Naive B cell (primary cell): ENCODE measurements at regions not wholly inside any gene's neighbourhood (a gene's known extent, or its start where the extent isn't known, plus 50 kb on each side); places are given as distances from the start of the nearest gene placed in this dataset.
"Not testable (repeated sequence)": the region's sequence is repeated elsewhere in the genome, so short reads cannot be mapped to it uniquely, and the experiment has no call there.

Experiments
- ATAC-seq, 2 donors: fragments of 150-1000 bp; cut with Tn5 transposase; 2 replicates each; pipeline ENCODE4 v1.10.0; 2021; ENCODE audit warnings: low read depth in 2 of 2, mild to moderate bottlenecking in 2 of 2, moderate library complexity in 2 of 2
- DNase-seq: peaks from one replicate; pipeline ENCODE4 v3.0.0; 2022
- H3K27ac Mint-ChIP-seq, 6 donors: one replicate each; pipeline ENCODE4 v1.8.0; 2020 to 2022; ENCODE audit warnings: mild to moderate bottlenecking in 6 of 6, mixed read lengths in 6 of 6, moderate library complexity in 5 of 6, inconsistent platforms in 2 of 6
- H3K27me3 Mint-ChIP-seq, 3 donors: one replicate each; pipeline ENCODE4 v1.8.0; 2021 to 2022; ENCODE audit warnings: mixed read lengths in 3 of 3, mild to moderate bottlenecking in 1 of 3
- H3K36me3 Mint-ChIP-seq, 2 donors: one replicate each; pipeline ENCODE4 v1.8.0; 2020 to 2022; ENCODE audit warnings: mixed read lengths in 2 of 2, inconsistent platforms in 1 of 2, mild to moderate bottlenecking in 1 of 2
- H3K4me1 Mint-ChIP-seq, 3 donors: one replicate each; pipeline ENCODE4 v1.8.0; 2020 to 2022; ENCODE audit warnings: mixed read lengths in 3 of 3, inconsistent platforms in 1 of 3, mild to moderate bottlenecking in 1 of 3, moderate library complexity in 1 of 3
- H3K4me3 Mint-ChIP-seq, 8 donors: one replicate each; pipeline ENCODE4 v1.8.0; 2020 to 2022; ENCODE audit warnings: mild to moderate bottlenecking in 8 of 8, mixed read lengths in 8 of 8, moderate library complexity in 8 of 8, inconsistent platforms in 2 of 8
- H3K9me3 Mint-ChIP-seq, 7 donors: one replicate each; pipeline ENCODE4 v1.8.0; 2020 to 2022; ENCODE audit warnings: mixed read lengths in 7 of 7, mild to moderate bottlenecking in 5 of 7, inconsistent platforms in 2 of 7, moderate library complexity in 1 of 7

- not testable (repeated sequence) for H3K27me3 Mint-ChIP-seq, H3K4me3 Mint-ChIP-seq, H3K27ac Mint-ChIP-seq, H3K4me1 Mint-ChIP-seq, ATAC-seq, H3K9me3 Mint-ChIP-seq, DNase-seq
- H3K36me3 Mint-ChIP-seq, result peaks cover 0 to 12% of the 10 kb centered on the region in 2 donors
Measured at GRCh38 chr15:30729880-30730590, 104.1 kb downstream of the ARHGAP11B start.

DNA sequence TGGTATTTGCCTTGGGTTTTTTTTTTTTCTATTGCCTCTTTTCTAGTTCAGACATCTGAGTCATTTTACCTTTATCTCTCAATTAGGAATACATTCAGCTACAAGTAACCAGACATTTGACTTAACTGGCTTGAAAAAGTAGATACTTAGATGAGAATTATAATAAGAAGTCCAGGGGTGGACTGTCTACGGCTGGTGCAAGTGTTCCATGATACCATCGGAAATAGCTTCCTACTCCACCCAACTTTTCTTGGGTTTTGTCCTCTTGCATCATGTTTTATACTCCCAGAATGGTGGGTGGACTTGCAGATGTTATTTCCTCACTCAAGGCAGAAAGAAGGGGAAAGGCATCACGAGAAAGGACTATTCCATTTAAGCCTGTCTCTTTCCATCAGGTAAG lies 104.7 kb downstream of the ARHGAP11B start:
- H3K36me3 Mint-ChIP-seq, result peaks cover 0 to 12% of the 10 kb centered on the region in 2 donors
- H3K27ac Mint-ChIP-seq, result peak overlapping the region in 1 of 6 donors; percentile 31
- H3K27me3 Mint-ChIP-seq, H3K9me3 Mint-ChIP-seq, DNase-seq, ATAC-seq, H3K4me1 Mint-ChIP-seq, H3K4me3 Mint-ChIP-seq: not testable (repeated sequence)

- DNase-seq, ATAC-seq, H3K27ac Mint-ChIP-seq: not testable (repeated sequence)
Measured at GRCh38 chr15:30732100-30732499, 106.2 kb downstream of the ARHGAP11B start.

DNA sequence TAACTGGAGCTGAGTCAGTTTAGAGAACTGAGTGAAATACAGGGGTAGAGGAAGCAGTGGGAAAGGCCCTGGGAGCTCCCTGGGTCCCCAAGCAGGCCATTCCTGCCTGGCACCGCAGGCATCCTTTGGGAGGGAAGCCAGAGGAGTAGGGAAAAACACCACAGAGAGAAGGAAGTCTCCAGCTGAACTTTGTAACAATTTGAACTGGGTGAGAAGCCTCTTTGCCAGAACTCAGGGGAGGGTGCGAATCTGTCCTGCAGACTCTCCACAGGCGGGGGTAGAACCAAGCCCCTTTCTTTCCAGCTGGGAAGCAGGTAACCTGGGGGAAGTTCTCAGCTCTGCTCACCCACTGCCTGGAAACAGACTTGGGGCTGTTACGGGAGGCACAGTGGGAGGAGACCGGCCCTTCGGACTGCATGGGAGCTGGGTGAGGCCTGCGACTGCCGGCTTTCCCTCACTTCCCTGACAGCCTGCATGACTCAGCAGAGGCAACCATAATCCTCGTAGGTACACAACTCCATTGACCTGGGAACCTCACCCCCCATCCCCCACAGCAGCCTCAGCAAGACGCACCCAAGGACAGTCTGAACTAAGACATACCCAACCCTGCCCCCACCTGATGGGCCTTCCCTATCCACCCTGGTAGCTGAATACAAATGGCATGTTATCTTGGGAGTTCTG lies 110.1 kb downstream of the ARHGAP11B start:
- H3K27me3 Mint-ChIP-seq, H3K27ac Mint-ChIP-seq, H3K4me1 Mint-ChIP-seq, ATAC-seq, H3K9me3 Mint-ChIP-seq, DNase-seq, H3K4me3 Mint-ChIP-seq, H3K36me3 Mint-ChIP-seq: not testable (repeated sequence)

More at GRCh38 chr15:30732100-30732499, 106.2 kb downstream of the ARHGAP11B start:
- H3K27me3 Mint-ChIP-seq, H3K4me3 Mint-ChIP-seq, H3K4me1 Mint-ChIP-seq, H3K9me3 Mint-ChIP-seq: not testable (repeated sequence)
- peaks cover 0 to 12% of the 10 kb centered on the region in 2 donors for H3K36me3 Mint-ChIP-seq

- not testable (repeated sequence) for H3K4me1 Mint-ChIP-seq, H3K36me3 Mint-ChIP-seq, DNase-seq, H3K27me3 Mint-ChIP-seq, ATAC-seq, H3K4me3 Mint-ChIP-seq
- H3K27ac Mint-ChIP-seq, result peak overlapping the region in 1 of 6 donors; percentile 21
- peaks cover 0 to 11% (median 0%) of the 10 kb centered on the region in 7 donors for H3K9me3 Mint-ChIP-seq
Measured at GRCh38 chr15:30742796-30743195, 116.9 kb downstream of the ARHGAP11B start.

DNA sequence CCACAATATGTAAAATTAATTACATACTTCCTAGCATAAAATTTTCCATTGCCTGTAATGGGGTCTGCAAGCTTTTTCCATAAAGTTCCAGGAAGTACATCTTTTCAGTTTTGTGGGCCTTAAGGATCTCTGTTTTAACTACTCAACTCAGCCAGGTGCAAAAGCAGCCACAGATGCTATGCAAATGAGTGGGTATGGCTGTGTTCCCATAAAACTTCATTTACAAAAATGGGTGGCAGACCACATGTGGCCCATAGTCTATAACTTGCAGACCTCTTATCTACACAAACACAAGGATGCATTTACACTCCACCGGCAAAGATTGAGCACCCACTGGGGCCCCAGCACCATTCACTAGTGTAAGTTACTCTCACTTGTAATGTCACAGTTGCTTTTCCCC lies 123.1 kb downstream of the ARHGAP11B start:
- ATAC-seq, H3K36me3 Mint-ChIP-seq, H3K27ac Mint-ChIP-seq, H3K4me3 Mint-ChIP-seq, H3K4me1 Mint-ChIP-seq, H3K9me3 Mint-ChIP-seq, DNase-seq, H3K27me3 Mint-ChIP-seq: not testable (repeated sequence)

DNA sequence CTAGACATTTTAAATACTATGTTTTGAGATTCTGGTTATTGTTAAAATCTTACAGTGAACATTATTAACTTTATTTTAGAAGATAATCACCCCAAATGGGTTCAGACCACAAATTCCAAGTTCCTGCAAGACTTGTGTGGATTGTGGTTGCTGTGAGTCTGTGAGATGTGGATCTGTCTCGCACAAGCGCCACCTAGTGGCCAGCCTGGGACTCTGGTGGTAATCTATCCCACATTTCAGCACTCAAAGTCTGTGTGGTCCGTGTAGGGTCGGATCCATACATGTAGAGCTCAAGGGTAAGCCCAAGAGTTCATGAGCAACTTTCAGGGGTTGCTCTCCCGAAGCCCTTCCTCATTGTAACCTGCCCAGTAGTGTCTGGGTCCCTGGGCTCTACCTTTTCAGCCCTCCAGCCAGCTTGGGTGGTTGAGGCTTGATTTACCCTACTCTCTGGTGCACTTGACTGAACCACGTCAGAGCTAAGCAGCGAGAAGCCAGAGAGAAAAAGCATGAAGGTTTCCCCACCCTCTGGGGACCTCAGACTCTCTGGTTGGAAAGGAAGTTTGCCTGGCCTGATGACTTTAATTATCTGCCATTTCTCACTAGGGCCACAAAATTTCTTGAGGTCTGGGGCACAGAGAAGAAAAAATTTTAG lies 129.2 kb downstream of the ARHGAP11B start:
- H3K9me3 Mint-ChIP-seq, H3K27ac Mint-ChIP-seq, H3K4me1 Mint-ChIP-seq, H3K36me3 Mint-ChIP-seq, H3K27me3 Mint-ChIP-seq, H3K4me3 Mint-ChIP-seq: not testable (repeated sequence)
- ATAC-seq, result peak; percentile 54 to 63
- DNase-seq, result peak; percentile 41

DNA sequence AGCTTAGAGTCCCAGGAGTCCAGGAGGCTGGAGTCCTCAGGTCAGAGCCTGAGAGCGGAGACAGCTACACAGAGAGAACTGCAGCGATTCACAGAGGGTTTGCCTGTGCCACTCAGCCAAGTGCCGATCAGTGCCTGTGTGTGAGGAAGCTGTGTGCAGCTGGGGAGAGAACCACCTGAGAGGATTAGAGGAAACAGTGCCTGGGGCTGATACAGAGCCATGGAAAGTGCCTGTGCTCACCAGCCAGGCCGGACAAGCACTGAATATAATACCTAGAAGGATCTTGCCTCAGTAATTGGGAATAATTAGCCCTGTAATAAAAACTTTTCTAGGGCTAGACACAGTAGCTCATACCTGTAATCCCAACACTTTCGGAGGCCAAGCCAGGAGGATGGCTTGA lies 134.7 kb downstream of the ARHGAP11B start:
- H3K27me3 Mint-ChIP-seq, H3K4me3 Mint-ChIP-seq, H3K4me1 Mint-ChIP-seq, H3K27ac Mint-ChIP-seq, DNase-seq, H3K9me3 Mint-ChIP-seq, H3K36me3 Mint-ChIP-seq, ATAC-seq: not testable (repeated sequence)

DNA sequence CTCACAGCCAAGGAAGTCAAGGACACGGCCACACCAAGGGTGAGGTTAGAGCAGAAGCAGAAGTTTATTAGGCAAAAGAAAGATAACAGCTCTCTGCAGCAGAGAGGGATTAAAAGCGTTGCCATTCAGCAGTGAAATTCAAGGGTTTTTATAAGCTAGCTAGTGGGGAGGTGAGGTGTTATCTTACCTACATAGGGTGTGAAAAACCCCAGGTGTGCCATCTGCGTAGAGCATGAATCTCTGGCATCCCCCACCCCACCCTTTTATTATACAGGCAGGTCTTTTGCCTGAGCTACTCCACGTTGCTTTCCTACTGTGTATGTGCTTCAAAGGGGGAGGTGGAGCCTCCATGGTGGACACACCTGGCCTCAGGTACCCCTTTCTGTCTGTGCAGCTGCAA lies 135.4 kb downstream of the ARHGAP11B start:
- not testable (repeated sequence) for H3K9me3 Mint-ChIP-seq, H3K27me3 Mint-ChIP-seq, H3K36me3 Mint-ChIP-seq, H3K27ac Mint-ChIP-seq, H3K4me3 Mint-ChIP-seq, ATAC-seq, DNase-seq, H3K4me1 Mint-ChIP-seq

DNA sequence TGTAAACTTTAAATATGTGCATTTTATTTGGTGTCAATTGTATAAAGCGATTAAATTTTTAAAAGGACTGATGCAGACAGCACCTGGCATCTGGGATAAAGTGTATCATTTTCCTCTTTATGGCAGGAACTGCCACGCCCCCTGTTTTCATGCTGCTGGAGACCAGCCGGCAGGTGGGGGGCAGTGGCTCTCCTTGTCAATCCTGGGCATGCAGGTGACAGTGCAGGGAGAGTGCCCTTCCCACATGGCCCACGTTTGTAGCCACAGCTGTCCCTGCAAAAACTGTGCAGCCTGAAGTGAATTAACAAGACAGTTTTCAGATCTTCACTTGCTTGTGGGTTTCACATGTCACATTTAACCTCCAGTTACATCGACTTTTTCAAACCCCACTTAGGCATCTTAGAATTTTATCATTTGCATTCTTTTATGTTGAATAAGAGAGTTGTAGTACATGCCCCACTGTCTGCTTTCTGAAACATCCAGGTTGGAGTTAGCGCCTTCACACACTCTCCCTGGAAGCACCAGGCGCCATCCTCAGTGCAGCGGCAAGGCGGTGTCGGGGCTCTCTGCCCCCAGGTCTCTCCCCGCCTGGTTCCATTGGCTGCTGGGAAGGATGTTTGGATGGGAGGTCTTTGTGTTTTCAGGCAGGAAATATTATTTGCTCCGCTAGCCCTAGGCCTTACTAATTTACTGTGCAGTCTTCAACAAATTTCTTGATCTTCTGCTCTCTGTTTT lies 134.2 kb upstream of the FAN1 start:
- H3K4me3 Mint-ChIP-seq, H3K27me3 Mint-ChIP-seq, H3K27ac Mint-ChIP-seq, DNase-seq, H3K4me1 Mint-ChIP-seq, H3K9me3 Mint-ChIP-seq, ATAC-seq, H3K36me3 Mint-ChIP-seq: not testable (repeated sequence)

DNA sequence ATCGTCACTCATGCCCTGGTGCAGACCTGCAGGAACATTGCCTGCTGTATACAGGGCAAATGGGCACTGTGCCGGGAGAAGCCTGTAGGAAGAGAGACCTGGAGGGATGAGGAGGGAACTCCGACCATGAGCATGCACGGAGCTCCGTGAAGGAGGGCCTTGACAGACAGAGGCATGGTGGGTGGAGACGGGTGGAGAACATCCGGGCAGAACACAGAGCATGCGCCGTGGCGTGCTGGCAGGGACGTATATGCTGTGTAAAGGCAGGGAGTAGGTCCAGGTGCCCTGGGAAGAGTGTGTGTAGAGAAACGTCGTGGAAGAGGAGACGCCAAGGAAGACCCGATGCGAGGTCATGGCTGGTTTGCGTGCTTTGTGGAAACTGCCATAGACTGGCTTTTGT lies 133.0 kb upstream of the FAN1 start:
- Mint-ChIP-seq H3K4me1 (no peaks in the 10 kb centered on the region), H3K27ac (no peak overlapping the region), H3K36me3 (peaks cover 0 to 5% of the 10 kb centered on the region in 2 donors), H3K9me3 (peaks cover 0 to 5% (median 0%) of the 10 kb centered on the region in 7 donors), H3K4me3 (no peak overlapping the region), H3K27me3 (no peaks in the 10 kb centered on the region)
- DNase-seq (no peak), ATAC-seq (no peak)

- Mint-ChIP-seq H3K27ac (no peak overlapping the region), H3K9me3 (peaks cover 0 to 14% (median 9%) of the 10 kb centered on the region in 7 donors), H3K36me3 (no peaks in the 10 kb centered on the region), H3K27me3 (no peaks in the 10 kb centered on the region), H3K4me1 (no peaks in the 10 kb centered on the region), H3K4me3 (no peak overlapping the region)
- DNase-seq (no peak), ATAC-seq (no peak)
Measured at GRCh38 chr15:30783019-30783418, 120.7 kb upstream of the FAN1 start.

DNA sequence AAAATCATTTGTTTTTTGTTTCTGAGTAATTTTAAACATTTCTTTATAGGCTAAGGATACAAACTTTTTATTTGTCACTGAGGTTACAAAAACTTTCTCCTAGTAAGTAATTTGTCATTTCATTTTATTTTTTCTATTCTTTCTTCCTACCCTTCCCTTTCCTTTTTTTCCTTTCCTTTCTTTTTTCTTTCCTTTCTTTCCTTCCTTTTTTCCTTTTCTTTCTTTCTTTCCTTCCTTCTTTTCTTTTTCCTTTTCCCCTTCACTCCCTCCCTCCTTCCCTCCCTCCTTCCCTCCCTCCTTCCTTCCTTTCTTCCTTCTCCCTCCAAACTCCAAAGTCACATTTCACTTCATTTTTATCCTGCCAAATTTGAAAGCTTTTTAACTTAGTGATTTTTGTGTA lies 115.1 kb upstream of the FAN1 start:
- H3K36me3 Mint-ChIP-seq, result no peaks in the 10 kb centered on the region
- H3K27me3 Mint-ChIP-seq, result peaks cover under 1 to 16% (median 14%) of the 10 kb centered on the region in 3 donors
- no peaks in the 10 kb centered on the region for H3K4me1 Mint-ChIP-seq
- ATAC-seq (no peak), DNase-seq (no peak)
- peaks cover 0 to 2% (median 0%) of the 10 kb centered on the region in 7 donors for H3K9me3 Mint-ChIP-seq
- H3K4me3 Mint-ChIP-seq, result no peak overlapping the region
- H3K27ac Mint-ChIP-seq, result no peak overlapping the region
